22Rv1 (cell line): ENCODE measurements at regions not wholly inside any gene's neighbourhood (a gene's known extent, or its start where the extent isn't known, plus 50 kb on each side); places are given as distances from the start of the nearest gene placed in this dataset.

ENCODE experiments used
- H3K27ac ChIP-seq: fragments of 450-650 bp; 2 replicates; pipeline ENCODE4 v1.5.1; 2017
- ZFX ChIP-seq: fragments of 450-650 bp; IDR thresholded peaks from 2 replicates; pipeline ENCODE4 v1.6.1; 2017; ENCODE audit warnings: antibody characterized with exemption, borderline replicate concordance
- TF ChIP-seq, protein P1 (sequence below): fragments of 450-650 bp; IDR thresholded peaks from 2 replicates; pipeline ENCODE4 v1.5.1; 2017; ENCODE audit warnings: mild to moderate bottlenecking

DNA sequence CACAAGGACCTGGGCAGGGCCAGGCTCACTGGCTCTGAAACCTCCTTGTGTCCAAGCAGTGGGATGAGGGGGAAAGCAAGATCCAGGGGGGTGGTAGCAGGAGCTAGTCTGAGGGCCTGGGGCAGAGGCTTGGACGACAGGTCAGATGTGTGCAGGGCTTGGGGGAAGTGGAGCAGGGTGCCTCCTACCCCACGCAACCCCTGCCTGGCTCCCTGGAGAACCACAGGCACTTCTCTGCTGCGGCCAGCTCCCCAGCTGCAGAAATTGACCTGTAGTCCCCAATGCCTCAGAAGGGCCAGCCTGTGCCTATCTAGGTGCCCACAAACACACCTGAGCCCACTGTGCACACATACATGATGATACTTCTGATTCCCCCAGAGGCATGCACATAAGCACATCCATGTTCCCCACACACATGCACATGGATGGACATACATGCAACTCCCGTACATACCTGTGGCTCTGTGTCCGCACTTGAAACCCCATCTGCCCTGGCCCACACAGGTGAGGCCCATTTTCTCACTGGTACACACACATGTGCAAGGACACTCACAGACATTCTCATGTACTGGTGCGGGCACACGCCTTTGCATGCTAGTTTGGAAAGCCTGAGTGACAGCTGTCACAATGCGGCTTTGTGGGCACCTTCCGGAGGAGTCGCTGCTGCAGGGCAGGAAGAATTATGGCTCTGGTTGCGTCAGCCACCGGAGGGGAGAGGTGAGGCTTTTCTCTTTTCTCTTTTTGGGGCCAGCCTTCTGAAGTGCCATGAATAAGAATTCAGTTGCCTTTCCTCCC is 247.2 kb upstream of the CSF3R start:
- H3K27ac ChIP-seq, result no peak overlapping the region

DNA sequence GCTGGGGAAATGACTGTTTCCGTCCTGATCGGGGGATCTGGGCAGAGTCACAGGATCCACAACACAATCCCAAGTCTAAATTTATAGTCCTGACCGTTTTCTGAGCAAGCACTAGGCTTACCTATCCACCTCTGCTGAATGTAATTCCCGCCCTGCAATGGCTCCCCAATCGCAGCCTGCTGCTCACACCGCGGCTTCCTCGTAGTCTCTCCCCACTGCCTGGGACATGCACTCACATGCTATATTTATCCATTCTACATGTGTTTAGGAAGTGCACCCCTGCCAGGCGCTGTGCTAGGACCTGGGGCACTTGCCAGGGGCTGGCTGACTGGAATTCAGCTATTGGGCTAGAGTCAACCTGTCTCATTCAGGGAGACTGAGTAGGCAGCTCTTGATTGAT is 246.6 kb upstream of the CSF3R start:
- no peak overlapping the region for H3K27ac ChIP-seq

More for the DNA sequence above, 247.2 kb upstream of the CSF3R start:
- TF ChIP-seq ZFX, result no peak
- TF ChIP-seq, protein P1, sequence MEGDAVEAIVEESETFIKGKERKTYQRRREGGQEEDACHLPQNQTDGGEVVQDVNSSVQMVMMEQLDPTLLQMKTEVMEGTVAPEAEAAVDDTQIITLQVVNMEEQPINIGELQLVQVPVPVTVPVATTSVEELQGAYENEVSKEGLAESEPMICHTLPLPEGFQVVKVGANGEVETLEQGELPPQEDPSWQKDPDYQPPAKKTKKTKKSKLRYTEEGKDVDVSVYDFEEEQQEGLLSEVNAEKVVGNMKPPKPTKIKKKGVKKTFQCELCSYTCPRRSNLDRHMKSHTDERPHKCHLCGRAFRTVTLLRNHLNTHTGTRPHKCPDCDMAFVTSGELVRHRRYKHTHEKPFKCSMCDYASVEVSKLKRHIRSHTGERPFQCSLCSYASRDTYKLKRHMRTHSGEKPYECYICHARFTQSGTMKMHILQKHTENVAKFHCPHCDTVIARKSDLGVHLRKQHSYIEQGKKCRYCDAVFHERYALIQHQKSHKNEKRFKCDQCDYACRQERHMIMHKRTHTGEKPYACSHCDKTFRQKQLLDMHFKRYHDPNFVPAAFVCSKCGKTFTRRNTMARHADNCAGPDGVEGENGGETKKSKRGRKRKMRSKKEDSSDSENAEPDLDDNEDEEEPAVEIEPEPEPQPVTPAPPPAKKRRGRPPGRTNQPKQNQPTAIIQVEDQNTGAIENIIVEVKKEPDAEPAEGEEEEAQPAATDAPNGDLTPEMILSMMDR, result no peak

DNA sequence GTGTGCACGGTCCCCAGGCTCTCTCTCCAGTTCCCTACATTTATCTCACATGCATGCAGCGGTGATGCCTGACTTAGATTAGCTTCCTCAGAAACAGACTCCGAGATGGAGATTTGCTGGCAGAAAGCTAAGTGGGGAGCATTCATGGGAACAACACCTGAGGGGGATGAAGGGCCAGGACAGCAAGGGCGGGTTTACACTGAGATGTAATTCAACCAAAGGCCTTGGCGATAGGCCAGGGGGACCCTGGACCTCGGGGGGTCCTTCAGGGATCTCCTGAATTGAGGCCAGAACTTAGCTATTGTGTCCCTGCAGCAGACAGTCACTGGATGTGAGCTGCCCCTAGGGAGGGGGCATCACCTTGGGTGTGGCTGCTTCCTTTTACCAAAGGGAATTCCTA is 246.1 kb upstream of the CSF3R start:
- TF ChIP-seq ZFX, result no peak
- TF ChIP-seq, protein P1, result no peak
- no peak overlapping the region for H3K27ac ChIP-seq

More for the DNA sequence above, 246.6 kb upstream of the CSF3R start:
- no peak for TF ChIP-seq ZFX
- TF ChIP-seq, protein P1, result no peak

DNA sequence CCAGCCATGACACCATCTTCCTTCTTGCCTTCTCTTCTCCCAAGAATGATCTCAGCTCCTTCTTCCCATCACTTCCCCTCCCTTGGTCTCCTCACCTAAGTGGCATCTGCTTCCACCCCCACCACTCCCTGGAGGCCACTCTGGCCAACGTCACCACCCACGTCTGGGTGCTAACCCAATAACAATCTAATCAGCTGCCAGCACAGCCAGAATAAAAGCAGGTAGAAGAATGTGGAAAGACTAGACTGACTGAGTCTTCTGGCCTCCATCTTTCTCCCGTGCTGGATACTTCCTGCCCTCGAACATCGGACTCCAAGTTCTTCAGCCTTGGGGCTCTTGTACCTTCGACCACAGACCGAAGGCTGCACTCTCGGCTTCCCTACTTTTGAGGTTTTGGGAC is 245.3 kb upstream of the CSF3R start:
- TF ChIP-seq, protein P1, result no peak
- no peak for TF ChIP-seq ZFX

DNA sequence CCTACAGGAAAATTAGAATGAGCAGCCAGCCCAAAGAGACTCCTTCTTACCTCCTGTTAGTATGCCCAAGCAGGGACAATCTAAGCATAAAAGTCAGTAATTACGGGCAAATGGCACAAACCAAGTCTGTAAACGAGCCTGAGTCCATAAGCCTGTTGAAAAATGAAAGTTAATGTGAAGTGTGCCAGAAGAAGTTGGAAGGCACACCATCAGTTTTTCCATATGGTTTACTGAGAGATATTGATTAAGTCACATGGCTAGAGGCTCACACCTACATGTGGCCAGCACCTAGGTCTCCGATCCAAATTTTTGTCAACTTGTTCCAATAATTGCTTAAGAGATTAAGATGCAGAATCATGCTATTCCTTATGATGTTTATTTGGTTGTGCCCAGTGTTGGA is 242.4 kb upstream of the CSF3R start:
- TF ChIP-seq ZFX, result no peak
- TF ChIP-seq, protein P1, result no peak

More for the DNA sequence above, 245.3 kb upstream of the CSF3R start:
- H3K27ac ChIP-seq, result no peak overlapping the region

DNA sequence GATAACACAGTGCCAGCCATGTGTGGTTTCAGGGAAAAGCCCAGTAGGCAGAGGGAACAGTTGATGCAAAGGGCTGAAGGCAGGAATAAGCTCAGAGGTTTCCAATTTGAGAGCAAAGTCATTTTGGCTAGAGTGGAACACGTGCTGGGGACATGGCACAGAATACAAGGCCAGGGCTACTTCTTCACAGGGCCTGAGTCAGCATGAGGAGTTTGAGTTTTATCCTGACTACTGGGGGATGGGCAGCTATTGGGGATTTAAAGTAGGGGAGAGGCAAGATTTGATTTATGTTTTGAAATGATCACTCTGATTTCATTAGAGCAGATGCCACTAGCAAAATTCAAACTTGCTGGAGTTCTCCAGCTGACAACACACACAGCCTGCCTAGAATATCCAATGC is 241.1 kb upstream of the CSF3R start:
- no peak overlapping the region for H3K27ac ChIP-seq
- TF ChIP-seq, protein P1, result no peak
- no peak for TF ChIP-seq ZFX

More for the DNA sequence above, 242.4 kb upstream of the CSF3R start:
- no peak overlapping the region for H3K27ac ChIP-seq

DNA sequence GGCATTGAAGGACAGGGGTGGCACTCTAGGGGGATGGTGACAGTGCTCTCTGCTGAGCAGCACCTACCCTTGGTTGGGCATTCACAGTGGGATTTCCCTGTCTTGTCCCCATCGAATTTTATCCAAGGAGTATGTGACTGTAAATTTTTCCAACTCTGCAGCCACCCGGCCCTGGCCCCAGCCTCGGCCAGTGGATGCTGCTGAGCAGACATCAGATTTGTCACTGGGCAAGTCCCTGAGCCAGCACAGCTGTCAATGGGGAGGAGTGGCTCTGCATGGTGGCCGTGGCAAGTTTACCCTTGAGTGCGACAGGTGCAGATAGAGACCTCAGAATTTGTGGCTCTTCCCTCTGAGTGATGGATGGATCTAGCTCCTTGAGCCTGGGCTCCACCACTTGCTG is 240.2 kb upstream of the CSF3R start:
- no peak overlapping the region for H3K27ac ChIP-seq
- TF ChIP-seq ZFX, result no peak
- TF ChIP-seq, protein P1, result no peak
